H9 (cell line): ENCODE measurements at regions not wholly inside any gene's neighbourhood (a gene's known extent, or its start where the extent isn't known, plus 50 kb on each side); places are given as distances from the start of the nearest gene placed in this dataset.

Experiments used
- DNase-seq: peaks from one replicate; pipeline ENCODE4 v3.0.0-alpha.2; 2017
- H2AFZ ChIP-seq: one replicate; pipeline ENCODE4 v1.6.1; 2013; ENCODE audit warnings: mild to moderate bottlenecking, low read length, control low read depth, moderate library complexity
- H2AK5ac ChIP-seq: 2 replicates; pipeline ENCODE4 v1.6.1; 2013; ENCODE audit warnings: low read length, control low read depth, mixed read lengths; ENCODE audit not compliant: insufficient read length
- H2BK120ac ChIP-seq: one replicate; pipeline ENCODE4 v1.6.1; 2013; ENCODE audit warnings: low read depth, mild to moderate bottlenecking, low read length, control low read depth, inconsistent platforms; ENCODE audit not compliant: poor library complexity, severe bottlenecking
- H2BK12ac ChIP-seq: 2 replicates; pipeline ENCODE4 v1.6.1; 2013; ENCODE audit warnings: low read length, control low read depth, mixed read lengths, low read depth; ENCODE audit not compliant: insufficient read length
- H2BK15ac ChIP-seq: 2 replicates; pipeline ENCODE4 v1.6.1; 2013; ENCODE audit warnings: low read depth, low read length, control low read depth
- H2BK20ac ChIP-seq: one replicate; pipeline ENCODE4 v1.6.1; 2013; ENCODE audit warnings: low read depth, mild to moderate bottlenecking, low read length, control low read depth, inconsistent platforms; ENCODE audit not compliant: poor library complexity, severe bottlenecking
- H2BK5ac ChIP-seq: 2 replicates; pipeline ENCODE4 v1.6.1; 2013; ENCODE audit warnings: low read length, control low read depth, mixed read lengths; ENCODE audit not compliant: insufficient read length
- H3K14ac ChIP-seq: 2 replicates; pipeline ENCODE4 v1.6.1; 2013; ENCODE audit warnings: low read length, control low read depth; ENCODE audit not compliant: insufficient read depth
- H3K18ac ChIP-seq: 2 replicates; pipeline ENCODE4 v1.6.1; 2013; ENCODE audit warnings: low read depth, mild to moderate bottlenecking, mixed read lengths, low read length, control low read depth; ENCODE audit not compliant: insufficient read length
- H3K23ac ChIP-seq: 2 replicates; pipeline ENCODE4 v1.6.1; 2013; ENCODE audit warnings: low read length, control low read depth, mixed read lengths, low read depth; ENCODE audit not compliant: insufficient read length
- H3K23me2 ChIP-seq: 2 replicates; pipeline ENCODE4 v1.6.1; 2013; ENCODE audit warnings: low read depth, mild to moderate bottlenecking, mixed read lengths, low read length, control low read depth; ENCODE audit not compliant: insufficient read length, poor library complexity, severe bottlenecking
- H3K27ac ChIP-seq: 2 replicates; pipeline ENCODE4 v1.5.1; 2013; ENCODE audit warnings: low read length, control low read depth, mixed read lengths, low read depth; ENCODE audit not compliant: insufficient read length
- H3K27me3 ChIP-seq: 2 replicates; pipeline ENCODE4 v1.6.1; 2013; ENCODE audit warnings: low read length, control low read depth, inconsistent platforms; ENCODE audit not compliant: insufficient read depth
- H3K4ac ChIP-seq: 2 replicates; pipeline ENCODE4 v1.6.1; 2013; ENCODE audit warnings: low read depth, mild to moderate bottlenecking, control low read depth, inconsistent platforms, low read length, moderate library complexity
- H3K4me1 ChIP-seq: 2 replicates; pipeline ENCODE4 v1.6.1; 2013; ENCODE audit warnings: low read length, control low read depth, inconsistent platforms; ENCODE audit not compliant: insufficient read depth
- H3K4me2 ChIP-seq: 2 replicates; pipeline ENCODE4 v1.6.1; 2013; ENCODE audit warnings: low read length, control low read depth, mixed read lengths; ENCODE audit not compliant: insufficient read length, insufficient read depth
- H3K56ac ChIP-seq: 2 replicates; pipeline ENCODE4 v1.6.1; 2013; ENCODE audit warnings: low read depth, mild to moderate bottlenecking, mixed read lengths, low read length, control low read depth; ENCODE audit not compliant: insufficient read length
- H3K79me1 ChIP-seq: 2 replicates; pipeline ENCODE4 v1.6.1; 2013; ENCODE audit warnings: low read depth, mild to moderate bottlenecking, moderate library complexity, low read length, control low read depth, inconsistent platforms; ENCODE audit not compliant: insufficient read depth, poor library complexity, severe bottlenecking
- H3K79me2 ChIP-seq: 2 replicates; pipeline ENCODE4 v1.6.1; 2013; ENCODE audit warnings: low read length, control low read depth, inconsistent platforms; ENCODE audit not compliant: insufficient read depth
- H3K9ac ChIP-seq: 2 replicates; pipeline ENCODE4 v1.6.1; 2013; ENCODE audit warnings: low read length, control low read depth, mixed read lengths; ENCODE audit not compliant: insufficient read length; ENCODE audit errors: extremely low read depth
- H3K9me3 ChIP-seq: one replicate; pipeline ENCODE4 v1.6.1; 2013; ENCODE audit warnings: low read depth, low read length, inconsistent platforms; ENCODE audit not compliant: control insufficient read depth
- H3T11ph ChIP-seq: one replicate; pipeline ENCODE4 v1.6.1; 2013; ENCODE audit warnings: mild to moderate bottlenecking, low read length, control low read depth, inconsistent platforms
- H4K20me1 ChIP-seq: one replicate; pipeline ENCODE4 v1.6.1; 2013; ENCODE audit not compliant: control insufficient read depth, insufficient read length, insufficient read depth
- H4K5ac ChIP-seq: 2 replicates; pipeline ENCODE4 v1.6.1; 2013; ENCODE audit warnings: low read depth, mild to moderate bottlenecking, mixed read lengths, low read length, control low read depth; ENCODE audit not compliant: insufficient read length
- H4K8ac ChIP-seq: replicated peaks from 2 replicates; pipeline ENCODE4 v1.6.1; 2013; ENCODE audit warnings: low read length, control low read depth, mixed read lengths, low read depth; ENCODE audit not compliant: insufficient read length
- H4K91ac ChIP-seq: 2 replicates; pipeline ENCODE4 v1.6.1; 2013; ENCODE audit warnings: low read depth, mild to moderate bottlenecking, moderate library complexity, mixed read lengths, low read length, control low read depth; ENCODE audit not compliant: insufficient read length
- H3K27ac Mint-ChIP-seq, 3 experiments: 2 replicates in 2 of 3; 3 replicates in 1 of 3; pipeline ENCODE4 v1.8.0; 2020 to 2021; ENCODE audit warnings: mixed read lengths in 3 of 3, mild to moderate bottlenecking in 1 of 3, moderate library complexity in 1 of 3
- H3K27me3 Mint-ChIP-seq: 2 replicates; pipeline ENCODE4 v1.8.0; 2021; ENCODE audit warnings: low read depth, mild to moderate bottlenecking, moderate library complexity, mixed read lengths
- H3K36me3 Mint-ChIP-seq, 3 experiments: 2 replicates in 2 of 3; 3 replicates in 1 of 3; pipeline ENCODE4 v1.8.0; 2020 to 2021; ENCODE audit warnings: low read depth in 3 of 3, mixed read lengths in 3 of 3; ENCODE audit not compliant: insufficient read depth in 1 of 3
- H3K4me1 Mint-ChIP-seq, 2 experiments: 2 replicates each; pipeline ENCODE4 v1.8.0; 2020; ENCODE audit warnings: mixed read lengths in 2 of 2
- H3K4me3 Mint-ChIP-seq, 2 experiments: 2 replicates in 1 of 2; 3 replicates in 1 of 2; pipeline ENCODE4 v1.8.0; 2020 to 2021; ENCODE audit warnings: mild to moderate bottlenecking in 2 of 2, mixed read lengths in 2 of 2, moderate library complexity in 1 of 2
- H3K9me3 Mint-ChIP-seq, 2 experiments: 2 replicates in 1 of 2; 3 replicates in 1 of 2; pipeline ENCODE4 v1.8.0; 2020; ENCODE audit warnings: mild to moderate bottlenecking in 2 of 2, mixed read lengths in 2 of 2, moderate library complexity in 1 of 2
- WGBS: extraction: QIAGEN DNeasy Blood & Tissue Kit; methylation state at CpG from one replicate; pipeline ENCODE4 v1.1.7; 2013; ENCODE audit warnings: missing lambda C conversion rate, low lambda C conversion rate, mixed read lengths; ENCODE audit not compliant: insufficient read length; ENCODE audit errors: extremely low coverage; 5-methylcytosine and 5-hydroxymethylcytosine counted together
- TF ChIP-seq, protein P1 (sequence below): fragments of 200-600 bp; sonication (generic); conservative IDR thresholded peaks from 3 replicates; pipeline ENCODE4 v1.8.0; 2021; ENCODE audit warnings: antibody characterized with exemption, mild to moderate bottlenecking

DNA sequence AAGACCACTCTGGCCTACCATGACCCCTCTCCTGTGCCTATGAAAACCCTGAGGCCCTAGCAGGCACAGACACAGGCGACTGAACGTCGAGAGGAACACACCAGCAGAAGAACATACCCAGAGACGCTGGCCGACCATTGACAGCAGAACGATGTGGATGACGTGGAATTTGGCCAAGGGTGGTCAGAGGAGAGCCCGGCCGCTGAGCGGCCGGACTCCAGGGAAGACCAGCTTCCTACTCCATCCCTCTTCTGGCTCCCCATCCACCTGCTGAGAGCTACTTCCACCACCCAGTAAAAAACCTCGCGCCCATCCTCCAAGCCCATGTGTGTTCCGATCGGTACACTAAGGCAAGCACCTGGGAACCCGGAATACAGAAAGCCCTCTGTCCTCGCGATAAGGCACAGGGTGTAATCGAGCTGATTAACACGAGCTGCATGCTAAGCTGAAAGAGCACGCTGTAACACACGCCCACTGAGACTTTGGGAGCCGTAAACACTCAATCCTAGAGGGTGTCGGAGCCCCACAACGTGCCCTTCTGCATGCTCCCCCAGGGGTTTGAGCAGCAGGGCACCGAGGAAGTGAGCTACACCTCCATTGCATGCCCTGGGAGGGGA is 150.3 kb downstream of the CENPF start:
- H3K14ac ChIP-seq: no peak overlapping the region
- no peak overlapping the region for H3K4me2 ChIP-seq
- no peak overlapping the region for H3K23ac ChIP-seq
- H4K91ac ChIP-seq: no peak overlapping the region
- no peaks in the 10 kb centered on the region for H3K23me2 ChIP-seq
- peaks cover 1 to 9% (median 6%) of the 10 kb centered on the region in 3 experiments; a peak in 6 of 7 replicates for H3K36me3 Mint-ChIP-seq
- H3K9me3 Mint-ChIP-seq: peaks cover 8 to 17% of the 10 kb centered on the region in 2 experiments
- no peak overlapping the region for H3K56ac ChIP-seq
- peaks cover 7 to 12% of the 10 kb centered on the region in 2 experiments for H3K4me1 Mint-ChIP-seq
- no peak overlapping the region for H2BK20ac ChIP-seq
- H3K4me3 Mint-ChIP-seq: no peak overlapping the region
- H4K20me1 ChIP-seq: no peaks in the 10 kb centered on the region
- H4K8ac ChIP-seq: no peak overlapping the region
- H3K9ac ChIP-seq: no peak overlapping the region
- H2BK15ac ChIP-seq: no peak overlapping the region
- H2AFZ ChIP-seq: no peak overlapping the region
- H3K4me1 ChIP-seq: no peaks in the 10 kb centered on the region
- no peak overlapping the region for H2BK5ac ChIP-seq
- no peak overlapping the region for H4K5ac ChIP-seq
- H3K27ac ChIP-seq: no peak overlapping the region
- no peak overlapping the region for H2BK12ac ChIP-seq
- H3K4ac ChIP-seq: no peak overlapping the region
- no peak for DNase-seq
- H3K79me2 ChIP-seq: no peaks in the 10 kb centered on the region
- no peak overlapping the region for H3K18ac ChIP-seq
- H3K79me1 ChIP-seq: no peaks in the 10 kb centered on the region
- TF ChIP-seq, protein P1, sequence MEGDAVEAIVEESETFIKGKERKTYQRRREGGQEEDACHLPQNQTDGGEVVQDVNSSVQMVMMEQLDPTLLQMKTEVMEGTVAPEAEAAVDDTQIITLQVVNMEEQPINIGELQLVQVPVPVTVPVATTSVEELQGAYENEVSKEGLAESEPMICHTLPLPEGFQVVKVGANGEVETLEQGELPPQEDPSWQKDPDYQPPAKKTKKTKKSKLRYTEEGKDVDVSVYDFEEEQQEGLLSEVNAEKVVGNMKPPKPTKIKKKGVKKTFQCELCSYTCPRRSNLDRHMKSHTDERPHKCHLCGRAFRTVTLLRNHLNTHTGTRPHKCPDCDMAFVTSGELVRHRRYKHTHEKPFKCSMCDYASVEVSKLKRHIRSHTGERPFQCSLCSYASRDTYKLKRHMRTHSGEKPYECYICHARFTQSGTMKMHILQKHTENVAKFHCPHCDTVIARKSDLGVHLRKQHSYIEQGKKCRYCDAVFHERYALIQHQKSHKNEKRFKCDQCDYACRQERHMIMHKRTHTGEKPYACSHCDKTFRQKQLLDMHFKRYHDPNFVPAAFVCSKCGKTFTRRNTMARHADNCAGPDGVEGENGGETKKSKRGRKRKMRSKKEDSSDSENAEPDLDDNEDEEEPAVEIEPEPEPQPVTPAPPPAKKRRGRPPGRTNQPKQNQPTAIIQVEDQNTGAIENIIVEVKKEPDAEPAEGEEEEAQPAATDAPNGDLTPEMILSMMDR: no peak
- no peak overlapping the region for H3T11ph ChIP-seq
- no CpG with 5 or more reads among the region's 26 CpGs for WGBS
- H2BK120ac ChIP-seq: no peak overlapping the region
- no peaks in the 10 kb centered on the region for H3K9me3 ChIP-seq
- H3K27me3 Mint-ChIP-seq: no peaks in the 10 kb centered on the region
- peak overlapping the region in 2 of 3 experiments; percentile 48 to 49; a peak in 3 of 7 replicates for H3K27ac Mint-ChIP-seq
- H3K27me3 ChIP-seq: no peaks in the 10 kb centered on the region
- no peak overlapping the region for H2AK5ac ChIP-seq
